GM19328 (cell line): ENCODE measurements at regions not wholly inside any gene's neighbourhood (a gene's known extent, or its start where the extent isn't known, plus 50 kb on each side); places are given as distances from the start of the nearest gene placed in this dataset.

Experiments
- ATAC-seq: cut with Tn5 transposase; IDR thresholded peaks from one replicate; pipeline ENCODE4 v1.9.1; 2021; ENCODE audit warnings: mild to moderate bottlenecking, moderate library complexity; ENCODE audit not compliant: unreplicated experiment

- ATAC-seq: no peak
Observed at GRCh38 chr9:113781381-113781780, 94.7 kb upstream of the ZNF618 start.

- no peak for ATAC-seq
Observed at GRCh38 chr9:113781896-113782295, 94.2 kb upstream of the ZNF618 start.

- no peak for ATAC-seq
Observed at GRCh38 chr9:113783475-113783874, 92.6 kb upstream of the ZNF618 start.

- no peak for ATAC-seq
Observed at GRCh38 chr9:113785334-113785733, 90.8 kb upstream of the ZNF618 start.

GRCh38 chr9:113786071-113786470, 90.0 kb upstream of the ZNF618 start:
- ATAC-seq: no peak

- ATAC-seq: no peak
Observed at GRCh38 chr9:113787871-113788270, 88.2 kb upstream of the ZNF618 start.

GRCh38 chr9:113788616-113789330, 87.3 kb upstream of the ZNF618 start:
- ATAC-seq: no peak

- no peak for ATAC-seq
Observed at GRCh38 chr9:113790093-113790492, 86.0 kb upstream of the ZNF618 start.

- ATAC-seq: no peak
Observed at GRCh38 chr9:113793558-113793957, 82.6 kb upstream of the ZNF618 start.

- no peak for ATAC-seq
Observed at GRCh38 chr9:113794721-113795120, 81.4 kb upstream of the ZNF618 start.

GRCh38 chr9:113795811-113796392, 80.2 kb upstream of the ZNF618 start:
- ATAC-seq: no peak

GRCh38 chr9:113796646-113797426, 79.3 kb upstream of the ZNF618 start:
- no peak for ATAC-seq

- no peak for ATAC-seq
Observed at GRCh38 chr9:113798062-113799030, 77.8 kb upstream of the ZNF618 start.

GRCh38 chr9:113800276-113800675, 75.8 kb upstream of the ZNF618 start:
- no peak for ATAC-seq

GRCh38 chr9:113803811-113804589, 72.1 kb upstream of the ZNF618 start:
- ATAC-seq: no peak

- ATAC-seq: no peak
Observed at GRCh38 chr9:113805486-113806132, 70.5 kb upstream of the ZNF618 start.

- ATAC-seq: no peak
Observed at GRCh38 chr9:113807173-113808061, 68.7 kb upstream of the ZNF618 start.
